ENCODE measurements at regions not wholly inside any gene's neighbourhood (a gene's known extent, or its start where the extent isn't known, plus 50 kb on each side); places are given as distances from the start of the nearest gene placed in this dataset.

GRCh38 chr1:195965036-195965435 lies 643.2 kb downstream of the KCNT2 start:
- Mint-ChIP-seq H3K27ac (no peak overlapping the region), H3K36me3 (ENCODE audit: low read depth) (no peaks in the 10 kb centered on the region), H3K4me1 (no peaks in the 10 kb centered on the region), H3K27me3 (no peaks in the 10 kb centered on the region), H3K4me3 (no peak overlapping the region), H3K9me3 (no peaks in the 10 kb centered on the region)
- no peak for DNase-seq
- POLR2A ChIA-PET = no interaction called here
- CTCF ChIA-PET = no interaction called here

- Mint-ChIP-seq H3K36me3 (ENCODE audit: low read depth) (no peaks in the 10 kb centered on the region), H3K27ac (no peak overlapping the region), H3K4me1 (no peaks in the 10 kb centered on the region), H3K4me3 (no peak overlapping the region), H3K9me3 (no peaks in the 10 kb centered on the region), H3K27me3 (no peaks in the 10 kb centered on the region)
- CTCF ChIA-PET = no interaction called here
- no peak for DNase-seq
- POLR2A ChIA-PET = no interaction called here
These were observed 643.7 kb downstream of the KCNT2 start for GRCh38 chr1:195964516-195964915.

GRCh38 chr1:195962051-195962450 lies 646.2 kb downstream of the KCNT2 start:
- Mint-ChIP-seq H3K27ac (no peak overlapping the region), H3K9me3 (no peaks in the 10 kb centered on the region), H3K4me3 (no peak overlapping the region), H3K27me3 (no peaks in the 10 kb centered on the region), H3K36me3 (ENCODE audit: low read depth) (no peaks in the 10 kb centered on the region), H3K4me1 (no peaks in the 10 kb centered on the region)
- CTCF ChIA-PET = no interaction called here
- no peak for DNase-seq
- POLR2A ChIA-PET = no interaction called here

- Mint-ChIP-seq H3K27ac (no peak overlapping the region), H3K36me3 (ENCODE audit: low read depth) (no peaks in the 10 kb centered on the region), H3K9me3 (no peaks in the 10 kb centered on the region), H3K27me3 (no peaks in the 10 kb centered on the region), H3K4me3 (no peak overlapping the region), H3K4me1 (no peaks in the 10 kb centered on the region)
- CTCF ChIA-PET = no interaction called here
- DNase-seq = no peak
- POLR2A ChIA-PET = no interaction called here
These were observed 647.7 kb downstream of the KCNT2 start for GRCh38 chr1:195960580-195960979.

GRCh38 chr1:195958131-195958530 lies 650.1 kb downstream of the KCNT2 start:
- Mint-ChIP-seq H3K27me3 (no peaks in the 10 kb centered on the region), H3K4me3 (no peak overlapping the region), H3K9me3 (no peaks in the 10 kb centered on the region), H3K4me1 (no peaks in the 10 kb centered on the region), H3K36me3 (ENCODE audit: low read depth) (no peaks in the 10 kb centered on the region), H3K27ac (no peak overlapping the region)
- ChIA-PET POLR2A (no interaction called here), CTCF (no interaction called here)
- no peak for DNase-seq

GRCh38 chr1:195956845-195957244 lies 651.4 kb downstream of the KCNT2 start:
- H3K27me3 Mint-ChIP-seq = no peaks in the 10 kb centered on the region
- ChIA-PET POLR2A (no interaction called here), CTCF (no interaction called here)
- H3K27ac Mint-ChIP-seq = no peak overlapping the region
- no peaks in the 10 kb centered on the region for H3K4me1 Mint-ChIP-seq
- no peaks in the 10 kb centered on the region for H3K36me3 Mint-ChIP-seq (ENCODE audit: low read depth)
- H3K4me3 Mint-ChIP-seq = no peak overlapping the region
- no peaks in the 10 kb centered on the region for H3K9me3 Mint-ChIP-seq
- no peak for DNase-seq

GRCh38 chr1:195954848-195955247 lies 653.4 kb downstream of the KCNT2 start:
- H3K27ac Mint-ChIP-seq = no peak overlapping the region
- no peaks in the 10 kb centered on the region for H3K27me3 Mint-ChIP-seq
- H3K4me1 Mint-ChIP-seq = no peaks in the 10 kb centered on the region
- H3K4me3 Mint-ChIP-seq = no peak overlapping the region
- ChIA-PET POLR2A (no interaction called here), CTCF (no interaction called here)
- H3K36me3 Mint-ChIP-seq (ENCODE audit: low read depth) = no peaks in the 10 kb centered on the region
- no peak for DNase-seq
- H3K9me3 Mint-ChIP-seq = no peaks in the 10 kb centered on the region

GRCh38 chr1:195951313-195951712 lies 656.9 kb downstream of the KCNT2 start:
- H3K4me3 Mint-ChIP-seq = no peak overlapping the region
- CTCF ChIA-PET = no interaction called here
- no peaks in the 10 kb centered on the region for H3K9me3 Mint-ChIP-seq
- no peaks in the 10 kb centered on the region for H3K36me3 Mint-ChIP-seq (ENCODE audit: low read depth)
- no peak overlapping the region for H3K27ac Mint-ChIP-seq
- no peaks in the 10 kb centered on the region for H3K4me1 Mint-ChIP-seq
- DNase-seq = no peak
- no peaks in the 10 kb centered on the region for H3K27me3 Mint-ChIP-seq
- POLR2A ChIA-PET = no interaction called here

- Mint-ChIP-seq H3K4me3 (no peak overlapping the region), H3K36me3 (ENCODE audit: low read depth) (no peaks in the 10 kb centered on the region), H3K4me1 (no peaks in the 10 kb centered on the region), H3K27ac (no peak overlapping the region), H3K27me3 (no peaks in the 10 kb centered on the region), H3K9me3 (no peaks in the 10 kb centered on the region)
- no peak for DNase-seq
- POLR2A ChIA-PET = no interaction called here
- CTCF ChIA-PET = no interaction called here
These were observed 659.9 kb downstream of the KCNT2 start for GRCh38 chr1:195948123-195948895.

GRCh38 chr1:195946500-195946899 lies 661.7 kb downstream of the KCNT2 start:
- H3K27me3 Mint-ChIP-seq = no peaks in the 10 kb centered on the region
- no peaks in the 10 kb centered on the region for H3K9me3 Mint-ChIP-seq
- CTCF ChIA-PET = no interaction called here

GRCh38 chr1:195941795-195942194 lies 666.4 kb downstream of the KCNT2 start:
- H3K4me1 Mint-ChIP-seq = no peaks in the 10 kb centered on the region
- CTCF ChIA-PET = no interaction called here
- POLR2A ChIA-PET = no interaction called here

More at GRCh38 chr1:195946500-195946899, 661.7 kb downstream of the KCNT2 start:
- Mint-ChIP-seq H3K4me1 (no peaks in the 10 kb centered on the region), H3K27ac (no peak overlapping the region), H3K36me3 (ENCODE audit: low read depth) (no peaks in the 10 kb centered on the region), H3K4me3 (no peak overlapping the region)
- no peak for DNase-seq
- POLR2A ChIA-PET = no interaction called here

GRCh38 chr1:195941314-195941713 lies 666.9 kb downstream of the KCNT2 start:
- ChIA-PET CTCF (no interaction called here), POLR2A (no interaction called here)
- Mint-ChIP-seq H3K4me1 (no peaks in the 10 kb centered on the region), H3K4me3 (no peak overlapping the region), H3K36me3 (ENCODE audit: low read depth) (no peaks in the 10 kb centered on the region), H3K27ac (no peak overlapping the region), H3K27me3 (no peaks in the 10 kb centered on the region), H3K9me3 (no peaks in the 10 kb centered on the region)
- DNase-seq = no peak

More at GRCh38 chr1:195941795-195942194, 666.4 kb downstream of the KCNT2 start:
- no peak for DNase-seq
- no peaks in the 10 kb centered on the region for H3K9me3 Mint-ChIP-seq
- H3K36me3 Mint-ChIP-seq (ENCODE audit: low read depth) = no peaks in the 10 kb centered on the region
- no peak overlapping the region for H3K4me3 Mint-ChIP-seq
- no peak overlapping the region for H3K27ac Mint-ChIP-seq
- H3K27me3 Mint-ChIP-seq = no peaks in the 10 kb centered on the region

GRCh38 chr1:195939844-195940243 lies 668.4 kb downstream of the KCNT2 start:
- Mint-ChIP-seq H3K27me3 (no peaks in the 10 kb centered on the region), H3K36me3 (ENCODE audit: low read depth) (no peaks in the 10 kb centered on the region), H3K4me3 (no peak overlapping the region), H3K27ac (no peak overlapping the region), H3K9me3 (no peaks in the 10 kb centered on the region), H3K4me1 (no peaks in the 10 kb centered on the region)
- CTCF ChIA-PET = no interaction called here
- POLR2A ChIA-PET = no interaction called here
- no peak for DNase-seq

GRCh38 chr1:195934817-195935553 lies 673.3 kb downstream of the KCNT2 start:
- Mint-ChIP-seq H3K9me3 (no peaks in the 10 kb centered on the region), H3K27ac (no peak overlapping the region), H3K36me3 (ENCODE audit: low read depth) (no peaks in the 10 kb centered on the region), H3K27me3 (no peaks in the 10 kb centered on the region), H3K4me1 (no peaks in the 10 kb centered on the region), H3K4me3 (no peak overlapping the region)
- CTCF ChIA-PET = no interaction called here
- POLR2A ChIA-PET = no interaction called here
- DNase-seq = no peak
